HS-5 (cell line): ENCODE measurements at regions not wholly inside any gene's neighbourhood (a gene's known extent, or its start where the extent isn't known, plus 50 kb on each side); places are given as distances from the start of the nearest gene placed in this dataset.

ENCODE experiments used
- DNase-seq: peaks from one replicate; pipeline ENCODE4 v3.0.0-alpha.2; 2012; ENCODE audit warnings: low read depth

DNA sequence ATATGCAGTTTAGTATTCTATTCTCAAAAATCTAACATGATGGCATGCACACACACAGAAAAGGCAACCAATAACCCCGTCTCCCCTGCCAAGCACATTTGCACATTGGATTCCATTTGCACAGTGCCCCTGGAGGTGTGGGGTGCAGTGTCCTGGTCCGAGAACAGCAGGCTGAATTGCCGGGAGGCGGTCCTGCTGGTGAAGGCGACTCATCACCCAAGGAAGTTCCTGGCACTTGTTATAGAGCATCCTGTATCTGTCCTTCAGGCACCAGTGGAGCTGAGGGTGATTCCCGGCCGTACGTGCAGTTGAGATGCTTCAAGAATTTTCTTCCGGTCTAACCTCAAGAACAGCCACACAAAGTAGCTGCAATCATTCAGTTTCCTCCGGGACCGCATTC lies 73.0 kb upstream of the RAB12 start:
- DNase-seq: no peak

DNA sequence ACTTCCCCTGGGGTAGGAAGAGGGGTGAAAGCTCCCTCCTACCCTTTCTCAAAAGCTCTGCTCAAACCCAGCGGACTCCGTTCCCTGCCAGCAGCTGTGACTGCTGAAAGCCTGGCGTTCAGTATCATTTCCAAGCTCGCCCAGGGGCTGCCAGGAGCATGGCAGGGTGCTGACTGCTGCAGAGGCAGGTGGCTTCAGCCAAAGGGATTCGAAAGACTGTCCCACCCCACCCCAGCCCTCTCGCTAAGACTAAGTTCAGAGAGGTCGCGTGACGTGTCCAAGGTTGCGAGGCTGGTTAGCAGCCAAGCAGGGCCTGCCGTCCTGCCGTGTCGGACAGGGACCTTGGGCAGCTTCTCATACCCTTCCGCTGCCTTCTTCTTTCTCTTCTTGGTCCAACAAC lies 72.3 kb upstream of the RAB12 start:
- DNase-seq: no peak

DNA sequence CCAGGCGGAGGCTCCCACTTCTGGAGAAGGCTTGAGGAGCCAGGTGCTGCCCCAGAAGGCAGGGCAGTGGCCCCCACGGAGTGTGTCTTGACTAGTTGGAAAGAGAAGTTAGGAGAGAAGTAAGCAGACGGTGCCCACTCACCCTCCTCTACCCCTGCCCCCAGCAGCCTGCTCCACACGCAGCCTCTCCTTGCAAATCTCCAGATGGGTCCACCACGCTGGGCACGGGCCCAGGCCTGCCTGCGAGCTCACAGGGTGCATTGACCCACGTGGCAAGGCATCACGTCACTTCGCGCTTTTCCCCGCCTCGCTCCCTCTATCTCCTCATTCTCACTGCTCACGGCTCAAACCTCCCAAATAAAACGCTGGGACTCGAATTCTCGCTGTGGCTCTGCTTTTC lies 71.8 kb upstream of the RAB12 start:
- no peak for DNase-seq

DNA sequence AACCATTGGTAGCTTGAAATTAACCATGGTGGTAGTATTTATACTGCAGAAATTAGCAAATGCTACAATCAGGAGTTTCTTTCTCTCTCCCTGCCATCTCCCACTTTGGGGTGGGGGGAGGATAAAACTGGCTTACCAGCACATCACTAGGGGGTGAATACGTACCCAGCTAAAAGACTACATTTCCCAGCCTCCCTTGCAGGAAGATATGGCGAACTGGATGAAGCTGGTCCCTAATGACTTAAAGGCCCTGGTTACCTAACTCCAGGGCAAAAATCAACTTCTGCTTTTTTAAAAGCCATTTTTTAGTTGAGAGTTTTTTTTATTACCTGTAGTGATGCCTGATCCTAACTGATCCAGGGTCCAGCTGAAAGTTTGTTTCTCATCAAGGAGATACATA lies 70.3 kb upstream of the RAB12 start:
- DNase-seq: no peak

DNA sequence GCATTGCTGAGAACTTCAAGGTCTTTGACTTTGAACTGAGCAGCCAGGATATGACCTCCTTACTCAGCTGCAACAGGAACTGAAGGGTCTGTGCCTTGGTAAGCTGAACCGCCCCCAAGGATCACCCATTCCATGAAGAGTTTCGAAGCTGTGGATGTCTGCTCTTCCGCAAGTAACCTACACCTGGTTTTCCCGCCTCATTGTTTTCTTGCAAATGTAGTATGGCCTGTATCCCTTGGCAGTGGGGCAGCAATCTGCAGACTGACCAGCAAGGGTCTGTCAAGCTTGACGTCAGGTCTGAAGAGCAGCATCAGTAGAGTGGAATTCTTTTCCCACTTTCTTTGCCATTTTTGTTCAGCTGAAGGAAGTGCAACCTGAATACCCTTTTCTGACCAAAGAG lies 62.6 kb upstream of the RAB12 start:
- DNase-seq: no peak

DNA sequence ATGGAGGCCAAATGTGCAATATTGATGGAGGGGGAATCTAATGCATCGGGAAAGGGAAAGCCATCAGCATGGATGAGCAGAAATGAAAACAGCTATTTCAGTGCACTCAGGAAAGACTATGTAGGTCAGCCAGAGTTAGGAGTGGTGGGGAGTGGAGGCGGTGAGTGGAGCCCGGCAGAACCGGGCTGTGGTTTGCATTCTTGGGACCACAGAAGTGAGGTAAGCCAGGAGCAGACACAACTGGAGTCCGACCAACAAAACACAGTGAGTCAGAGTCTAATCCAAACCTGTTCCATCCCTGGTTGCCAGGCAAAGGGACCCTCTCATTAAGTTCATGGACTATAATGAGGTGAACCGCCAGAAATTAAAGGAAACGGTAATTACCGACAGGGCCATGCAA lies 61.1 kb upstream of the RAB12 start:
- DNase-seq: peak; percentile 8

DNA sequence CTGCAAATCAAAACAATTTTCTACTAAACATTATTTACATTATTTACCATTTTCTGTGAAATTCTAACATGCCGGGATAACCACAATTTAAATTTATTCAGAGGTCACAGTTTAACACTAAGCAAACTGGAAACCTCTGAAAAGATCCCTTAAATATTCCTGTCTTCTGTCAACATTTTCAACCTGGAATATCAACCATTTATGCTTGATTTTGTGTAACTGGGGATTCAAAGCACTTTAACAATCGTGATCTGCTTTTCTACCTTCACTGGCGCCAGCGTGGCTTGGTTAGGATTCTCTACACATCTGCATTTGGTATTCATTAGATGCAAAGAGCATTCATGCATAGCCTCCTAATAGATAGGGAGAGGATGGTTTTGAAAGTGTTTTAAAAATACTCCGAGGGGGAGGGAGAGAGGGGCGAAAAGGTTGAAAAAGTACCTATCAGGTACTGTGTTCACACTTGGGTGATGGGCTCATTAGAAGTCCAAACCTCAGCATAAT lies 59.9 kb upstream of the RAB12 start:
- no peak for DNase-seq

DNA sequence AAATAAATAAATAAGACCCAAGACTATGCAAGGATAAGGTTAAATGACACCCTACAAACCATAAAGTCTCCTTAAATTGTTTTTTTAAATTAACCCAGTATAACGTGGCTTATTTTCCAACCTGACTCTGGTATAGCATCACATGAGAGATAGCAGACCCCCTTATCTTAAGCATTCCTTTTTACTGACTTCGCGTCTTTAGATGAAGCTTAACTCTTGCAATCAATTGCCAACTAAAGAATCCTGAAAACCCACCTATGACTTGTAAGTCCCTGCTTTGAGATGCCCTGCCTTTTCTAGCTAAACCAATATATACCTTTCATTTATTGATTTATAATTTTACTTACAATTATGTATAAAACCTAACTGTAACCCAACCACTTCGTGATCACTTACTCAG lies 57.1 kb upstream of the RAB12 start:
- DNase-seq: no peak

DNA sequence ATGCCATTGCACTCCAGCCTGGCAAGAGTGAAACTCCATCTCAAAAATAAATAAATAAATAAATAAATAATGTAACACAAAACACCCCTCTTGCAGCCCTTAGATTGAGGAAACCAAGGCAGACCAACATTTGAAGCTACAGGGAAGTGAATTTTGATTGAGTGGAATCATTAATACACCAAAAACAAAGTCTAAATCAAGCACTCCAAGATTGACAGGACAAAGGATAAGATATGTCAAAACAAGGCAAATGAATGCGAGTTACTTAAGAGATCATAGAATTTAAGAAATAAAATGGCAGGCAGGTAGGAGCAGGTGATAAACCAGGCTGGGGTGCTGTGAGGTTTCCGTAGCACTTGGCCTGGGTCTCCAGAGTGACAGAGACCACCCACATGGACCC lies 54.9 kb upstream of the RAB12 start:
- no peak for DNase-seq

DNA sequence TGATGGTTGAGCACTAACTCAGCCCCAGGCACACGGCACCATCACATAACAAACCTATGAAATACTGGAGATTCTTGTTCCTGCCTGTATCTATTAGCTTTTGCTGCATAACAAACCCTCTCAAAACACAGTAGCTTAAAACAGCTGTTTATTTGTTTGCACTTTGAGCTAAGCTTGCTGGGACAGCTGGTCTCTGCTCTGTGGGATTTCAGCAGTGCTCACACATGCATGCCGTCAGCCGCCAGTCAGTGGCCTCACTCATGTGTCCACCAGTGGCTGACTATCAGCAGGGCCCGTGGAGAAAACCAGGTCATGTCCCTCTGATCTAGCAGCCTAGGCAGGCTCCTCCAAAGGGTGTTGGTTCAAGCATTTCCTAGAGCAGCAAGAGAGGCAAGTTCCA lies 52.8 kb upstream of the RAB12 start:
- no peak for DNase-seq
